ENCODE measurements at regions not wholly inside any gene's neighbourhood (a gene's known extent, or its start where the extent isn't known, plus 50 kb on each side); places are given as distances from the start of the nearest gene placed in this dataset.
"Not testable (repeated sequence)": the region's sequence is repeated elsewhere in the genome, so short reads cannot be mapped to it uniquely, and the experiment has no call there.

DNA sequence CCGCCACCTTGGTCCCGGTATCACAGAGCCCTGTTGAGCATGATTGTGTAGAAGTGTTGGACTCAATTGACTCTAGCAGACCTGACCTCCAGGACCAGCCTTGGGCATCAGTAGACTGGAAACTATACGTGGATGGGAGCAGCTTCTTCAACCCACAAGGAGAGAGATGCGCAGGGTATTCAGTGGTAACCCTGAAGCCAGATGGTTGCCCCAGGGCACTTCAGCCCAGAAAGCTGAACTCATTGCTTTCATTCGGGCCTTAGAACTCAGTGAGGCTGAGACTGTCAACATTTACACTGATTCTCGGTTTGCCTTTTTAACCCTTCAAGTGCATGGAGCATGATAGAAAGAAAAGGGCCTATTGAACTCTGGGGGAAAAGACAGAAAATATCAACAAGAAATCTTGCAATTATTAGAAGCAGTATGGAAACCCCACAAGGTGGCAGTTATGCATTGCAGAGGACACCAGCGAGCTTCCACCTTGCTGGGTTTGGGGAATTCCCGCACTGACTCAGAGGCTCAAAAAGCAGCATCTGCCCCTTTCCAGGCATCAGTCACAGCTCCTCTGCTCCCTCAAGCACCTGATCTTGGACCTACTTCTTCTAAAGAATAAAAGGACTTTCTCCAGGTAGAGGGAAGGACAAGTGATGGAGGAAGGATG is 83.3 kb upstream of the TANC1 start:
- TF ChIP-seq JUNB (IDR thresholded peaks at IDR 0.05); MYC (IDR thresholded peaks at IDR 0.05; ENCODE audit: borderline replicate concordance, low read length); CHD2 (IDR thresholded peaks at IDR 0.05; ENCODE audit: low read length, partially characterized antibody); POLR2AphosphoS2 (conservative IDR thresholded peaks at IDR 0.05; ENCODE audit: low read length); RFX5 (IDR thresholded peaks at IDR 0.05); CEBPB (IDR thresholded peaks at IDR 0.05); HDAC2 (IDR thresholded peaks at IDR 0.05); BHLHE40 (IDR thresholded peaks at IDR 0.05; ENCODE audit: low read depth, low read length): not testable (repeated sequence)
- TF ChIP-seq, protein P1, sequence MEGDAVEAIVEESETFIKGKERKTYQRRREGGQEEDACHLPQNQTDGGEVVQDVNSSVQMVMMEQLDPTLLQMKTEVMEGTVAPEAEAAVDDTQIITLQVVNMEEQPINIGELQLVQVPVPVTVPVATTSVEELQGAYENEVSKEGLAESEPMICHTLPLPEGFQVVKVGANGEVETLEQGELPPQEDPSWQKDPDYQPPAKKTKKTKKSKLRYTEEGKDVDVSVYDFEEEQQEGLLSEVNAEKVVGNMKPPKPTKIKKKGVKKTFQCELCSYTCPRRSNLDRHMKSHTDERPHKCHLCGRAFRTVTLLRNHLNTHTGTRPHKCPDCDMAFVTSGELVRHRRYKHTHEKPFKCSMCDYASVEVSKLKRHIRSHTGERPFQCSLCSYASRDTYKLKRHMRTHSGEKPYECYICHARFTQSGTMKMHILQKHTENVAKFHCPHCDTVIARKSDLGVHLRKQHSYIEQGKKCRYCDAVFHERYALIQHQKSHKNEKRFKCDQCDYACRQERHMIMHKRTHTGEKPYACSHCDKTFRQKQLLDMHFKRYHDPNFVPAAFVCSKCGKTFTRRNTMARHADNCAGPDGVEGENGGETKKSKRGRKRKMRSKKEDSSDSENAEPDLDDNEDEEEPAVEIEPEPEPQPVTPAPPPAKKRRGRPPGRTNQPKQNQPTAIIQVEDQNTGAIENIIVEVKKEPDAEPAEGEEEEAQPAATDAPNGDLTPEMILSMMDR (IDR thresholded peaks at IDR 0.05) = not testable (repeated sequence)
- TF ChIP-seq, protein P2, sequence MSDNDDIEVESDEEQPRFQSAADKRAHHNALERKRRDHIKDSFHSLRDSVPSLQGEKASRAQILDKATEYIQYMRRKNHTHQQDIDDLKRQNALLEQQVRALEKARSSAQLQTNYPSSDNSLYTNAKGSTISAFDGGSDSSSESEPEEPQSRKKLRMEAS (IDR thresholded peaks at IDR 0.05) = not testable (repeated sequence)
- TF ChIP-seq, protein P3, sequence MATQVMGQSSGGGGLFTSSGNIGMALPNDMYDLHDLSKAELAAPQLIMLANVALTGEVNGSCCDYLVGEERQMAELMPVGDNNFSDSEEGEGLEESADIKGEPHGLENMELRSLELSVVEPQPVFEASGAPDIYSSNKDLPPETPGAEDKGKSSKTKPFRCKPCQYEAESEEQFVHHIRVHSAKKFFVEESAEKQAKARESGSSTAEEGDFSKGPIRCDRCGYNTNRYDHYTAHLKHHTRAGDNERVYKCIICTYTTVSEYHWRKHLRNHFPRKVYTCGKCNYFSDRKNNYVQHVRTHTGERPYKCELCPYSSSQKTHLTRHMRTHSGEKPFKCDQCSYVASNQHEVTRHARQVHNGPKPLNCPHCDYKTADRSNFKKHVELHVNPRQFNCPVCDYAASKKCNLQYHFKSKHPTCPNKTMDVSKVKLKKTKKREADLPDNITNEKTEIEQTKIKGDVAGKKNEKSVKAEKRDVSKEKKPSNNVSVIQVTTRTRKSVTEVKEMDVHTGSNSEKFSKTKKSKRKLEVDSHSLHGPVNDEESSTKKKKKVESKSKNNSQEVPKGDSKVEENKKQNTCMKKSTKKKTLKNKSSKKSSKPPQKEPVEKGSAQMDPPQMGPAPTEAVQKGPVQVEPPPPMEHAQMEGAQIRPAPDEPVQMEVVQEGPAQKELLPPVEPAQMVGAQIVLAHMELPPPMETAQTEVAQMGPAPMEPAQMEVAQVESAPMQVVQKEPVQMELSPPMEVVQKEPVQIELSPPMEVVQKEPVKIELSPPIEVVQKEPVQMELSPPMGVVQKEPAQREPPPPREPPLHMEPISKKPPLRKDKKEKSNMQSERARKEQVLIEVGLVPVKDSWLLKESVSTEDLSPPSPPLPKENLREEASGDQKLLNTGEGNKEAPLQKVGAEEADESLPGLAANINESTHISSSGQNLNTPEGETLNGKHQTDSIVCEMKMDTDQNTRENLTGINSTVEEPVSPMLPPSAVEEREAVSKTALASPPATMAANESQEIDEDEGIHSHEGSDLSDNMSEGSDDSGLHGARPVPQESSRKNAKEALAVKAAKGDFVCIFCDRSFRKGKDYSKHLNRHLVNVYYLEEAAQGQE (IDR thresholded peaks at IDR 0.05) = not testable (repeated sequence)
- peak; percentile 19 to 29; a peak in 3 of 5 replicates for TF ChIP-seq RAD21 (conservative IDR thresholded peaks at IDR 0.05 in 1 of 2, IDR thresholded peaks at IDR 0.05 in 1 of 2)

Data from A549 (cell line).